GM21447 (cell line): ENCODE measurements at regions not wholly inside any gene's neighbourhood (a gene's known extent, or its start where the extent isn't known, plus 50 kb on each side); places are given as distances from the start of the nearest gene placed in this dataset.

ENCODE experiments used
- ATAC-seq: cut with Tn5 transposase; IDR thresholded peaks from one replicate; pipeline ENCODE4 v1.9.1; 2021; ENCODE audit not compliant: unreplicated experiment

DNA sequence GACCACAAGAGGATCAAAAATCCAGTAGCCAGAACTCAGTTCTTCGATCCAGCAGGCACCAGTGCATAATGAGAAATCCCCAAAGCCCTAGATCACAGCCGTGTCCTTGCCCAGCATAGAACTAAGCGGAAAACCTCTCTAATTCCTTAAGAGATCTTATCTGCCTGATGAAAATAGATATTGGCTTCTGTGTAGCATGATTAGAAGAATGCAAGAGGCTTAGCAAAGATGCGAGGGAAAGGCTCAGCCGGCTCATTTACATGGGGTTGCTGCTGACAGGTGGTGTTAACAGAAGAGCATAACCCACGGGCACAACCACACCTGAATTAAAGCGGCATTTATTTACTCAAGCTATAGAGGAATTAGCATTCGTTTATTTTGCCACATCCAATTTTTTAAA is 400.0 kb upstream of the ADAMTS16 start:
- no peak for ATAC-seq

DNA sequence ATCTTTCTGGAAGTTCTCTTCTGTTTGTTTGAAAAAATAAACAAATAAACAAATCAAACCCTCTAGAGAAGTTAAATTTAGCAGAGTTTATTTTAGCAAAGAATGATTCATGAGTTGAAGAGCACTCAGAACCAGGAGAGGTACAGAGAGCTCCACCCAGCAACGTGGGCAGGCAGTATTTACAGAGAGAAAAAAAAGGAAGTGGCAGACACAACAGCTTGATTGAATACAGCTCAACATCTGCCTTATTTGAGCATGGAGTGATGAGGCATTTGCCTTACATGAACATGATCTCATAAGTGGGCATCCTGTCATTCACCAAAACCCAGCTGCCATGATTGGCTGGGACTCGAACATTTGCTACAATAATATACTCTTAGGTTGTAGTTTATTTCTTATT is 381.6 kb upstream of the ADAMTS16 start:
- no peak for ATAC-seq

DNA sequence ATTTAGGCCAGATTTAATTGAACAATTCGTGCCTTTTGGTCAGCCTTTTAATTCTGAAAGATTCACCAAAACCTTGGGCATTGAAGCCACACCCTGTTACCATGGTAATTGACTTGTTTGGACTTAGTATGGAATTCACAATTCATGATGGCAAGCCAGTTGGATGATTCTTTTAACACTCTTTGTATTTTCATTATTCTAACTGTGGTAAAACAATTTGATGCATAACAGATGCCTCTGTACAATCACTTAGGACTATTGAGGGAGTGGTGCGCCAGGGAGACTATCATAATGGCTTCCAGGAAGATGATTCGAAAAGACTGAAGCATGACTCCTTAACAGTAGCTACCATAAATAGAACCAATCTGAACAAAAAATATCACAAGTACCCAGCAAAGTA is 381.1 kb upstream of the ADAMTS16 start:
- no peak for ATAC-seq

DNA sequence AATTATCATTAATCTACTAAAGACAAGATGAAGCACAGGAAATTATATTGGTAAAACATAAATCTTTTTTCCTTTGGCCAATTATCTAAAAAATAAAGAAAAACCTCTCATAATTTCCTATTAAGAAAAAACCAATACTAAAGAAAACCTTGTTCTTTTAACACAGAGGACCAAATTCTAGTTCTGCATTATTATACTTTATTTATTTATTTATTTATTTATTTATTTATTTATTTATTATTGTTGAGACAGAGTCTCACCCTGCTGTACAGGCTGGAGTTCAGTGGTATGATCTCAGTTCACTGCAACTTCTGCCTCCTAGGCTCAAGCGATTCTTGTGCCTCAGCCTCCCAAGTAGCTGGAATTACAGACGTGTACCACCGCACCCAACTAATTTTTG is 377.8 kb upstream of the ADAMTS16 start:
- ATAC-seq, result no peak

DNA sequence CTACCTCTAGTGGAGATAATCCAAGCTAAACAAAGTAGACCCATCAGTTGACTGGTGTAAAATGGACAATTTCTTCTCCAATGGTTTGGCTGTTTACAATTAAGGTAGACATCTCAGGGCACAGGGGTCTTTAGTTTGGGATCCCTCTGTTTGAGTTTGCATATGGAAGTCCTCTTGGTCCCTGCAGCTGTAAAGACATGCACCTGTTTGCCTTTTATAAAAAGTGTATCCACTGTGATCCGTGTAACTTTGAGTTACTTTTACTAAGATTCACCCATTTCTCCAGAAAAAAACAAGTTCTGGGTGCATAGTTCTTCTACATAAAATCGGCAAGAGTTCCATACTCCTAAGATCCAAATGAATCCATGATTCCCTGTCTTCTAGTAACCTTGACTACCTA is 374.7 kb upstream of the ADAMTS16 start:
- no peak for ATAC-seq

DNA sequence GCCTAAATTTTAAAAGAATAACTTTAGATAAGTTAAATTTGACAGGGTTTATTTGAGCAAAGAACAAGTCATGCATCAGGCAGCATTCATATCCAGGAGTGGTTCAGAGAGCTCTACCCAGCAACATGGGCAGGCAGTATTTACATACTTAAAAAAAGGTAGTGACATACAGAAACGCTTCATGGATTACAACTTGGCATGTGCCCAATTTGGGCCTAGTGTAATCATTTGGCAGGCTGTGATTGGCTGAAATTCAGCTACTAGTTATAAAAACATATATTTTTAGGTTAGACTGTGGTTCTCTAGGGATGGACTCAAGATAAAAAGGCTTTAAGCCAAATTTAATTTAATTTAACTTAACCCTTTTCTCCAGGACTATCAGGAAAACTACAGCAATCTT is 374.0 kb upstream of the ADAMTS16 start:
- no peak for ATAC-seq

DNA sequence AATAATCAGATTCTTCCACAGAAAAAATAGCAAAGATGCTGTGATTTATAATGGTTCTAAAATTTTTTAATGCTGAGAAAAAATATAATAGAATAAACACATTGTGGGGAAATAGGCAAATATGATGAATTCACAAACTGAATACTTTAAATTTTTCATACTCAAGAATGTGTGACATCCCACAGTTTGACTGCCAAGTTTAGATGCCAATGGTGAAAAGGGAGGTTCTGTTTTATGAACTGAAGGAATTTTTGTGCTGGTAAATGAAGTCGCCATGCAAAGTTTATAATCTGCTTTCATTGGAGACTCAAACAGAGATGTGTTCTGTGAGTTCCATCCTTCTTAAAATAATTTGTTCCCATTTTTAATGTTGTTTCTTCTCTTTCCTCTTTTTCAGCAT is 367.5 kb upstream of the ADAMTS16 start:
- no peak for ATAC-seq

DNA sequence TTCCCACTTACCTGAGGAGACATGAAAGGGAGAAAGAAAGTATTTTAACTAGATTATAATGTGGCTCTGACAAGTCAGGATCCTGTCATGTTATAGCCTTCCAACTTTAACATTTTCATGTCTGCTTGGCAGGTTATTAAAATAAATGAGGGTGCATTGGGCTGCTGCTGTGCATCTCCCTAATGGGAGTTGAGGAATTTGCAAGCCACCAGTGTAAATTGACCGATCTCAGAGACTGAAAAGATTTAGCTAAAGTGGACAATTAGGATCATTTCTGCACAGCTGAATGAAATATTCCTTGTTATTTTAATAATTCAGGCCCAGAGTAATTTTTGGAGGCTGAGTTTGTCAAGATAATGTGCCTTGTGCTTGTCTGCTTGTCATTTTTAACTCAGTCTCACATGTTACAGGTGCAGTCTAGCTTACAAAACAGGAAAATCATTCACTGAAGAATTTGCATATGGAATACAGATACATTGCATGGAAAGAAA is 366.3 kb upstream of the ADAMTS16 start:
- ATAC-seq, result no peak

DNA sequence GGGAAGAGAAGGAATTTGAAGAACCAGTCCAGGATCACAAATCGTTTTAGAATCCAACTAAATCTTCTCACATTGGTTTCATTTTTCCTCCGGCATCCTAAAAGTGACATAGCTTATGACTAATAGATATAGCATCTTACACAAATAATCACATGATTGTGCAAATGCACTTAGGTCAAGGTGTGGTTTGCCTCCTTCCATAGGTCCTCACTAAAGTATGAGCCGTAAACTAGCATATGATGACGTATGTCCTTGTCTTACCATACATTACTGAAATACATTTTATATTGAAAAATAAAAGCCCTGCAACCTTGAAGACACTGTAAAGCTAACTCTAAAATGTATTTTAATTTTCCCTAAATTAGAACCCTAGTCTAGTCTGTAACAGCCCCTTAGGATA is 362.7 kb upstream of the ADAMTS16 start:
- ATAC-seq, result no peak

DNA sequence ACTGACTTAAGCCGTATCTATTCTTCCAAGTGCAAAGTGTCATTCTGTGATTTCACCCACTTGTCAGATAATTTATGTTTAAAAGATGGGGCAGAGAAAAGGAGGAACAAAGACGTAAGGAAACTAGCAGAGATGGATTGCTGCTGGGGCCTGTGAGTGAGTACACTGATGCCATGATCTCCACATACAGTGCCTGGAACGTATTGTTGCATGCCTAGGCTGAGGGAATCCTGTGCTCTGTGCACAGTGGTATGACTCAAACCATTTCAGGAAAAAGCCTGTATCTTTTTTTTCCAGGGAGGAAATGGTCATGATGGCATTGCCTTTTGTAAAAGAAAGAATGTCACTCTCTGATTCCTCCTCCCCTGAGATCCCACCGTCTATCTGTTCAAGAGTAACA is 359.5 kb upstream of the ADAMTS16 start:
- no peak for ATAC-seq

DNA sequence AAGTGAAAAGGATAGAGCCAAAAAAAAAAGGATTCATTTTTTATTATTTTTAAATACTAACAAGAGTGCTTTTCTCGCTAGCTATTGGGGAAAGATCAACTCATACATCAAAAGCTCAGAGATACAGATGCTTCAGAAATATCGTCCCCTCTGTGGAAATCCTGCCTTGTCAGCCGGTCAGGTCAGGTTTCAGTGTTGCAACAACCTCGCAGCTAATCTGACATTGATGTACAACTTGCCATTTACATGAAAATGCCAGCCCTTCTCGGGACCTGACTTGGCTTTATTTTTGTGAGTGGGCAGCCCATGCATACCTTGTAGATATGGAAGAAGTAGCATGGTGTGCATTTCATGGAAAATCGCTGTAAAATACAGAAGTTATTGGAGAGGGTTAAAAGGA is 358.8 kb upstream of the ADAMTS16 start:
- ATAC-seq, result no peak

DNA sequence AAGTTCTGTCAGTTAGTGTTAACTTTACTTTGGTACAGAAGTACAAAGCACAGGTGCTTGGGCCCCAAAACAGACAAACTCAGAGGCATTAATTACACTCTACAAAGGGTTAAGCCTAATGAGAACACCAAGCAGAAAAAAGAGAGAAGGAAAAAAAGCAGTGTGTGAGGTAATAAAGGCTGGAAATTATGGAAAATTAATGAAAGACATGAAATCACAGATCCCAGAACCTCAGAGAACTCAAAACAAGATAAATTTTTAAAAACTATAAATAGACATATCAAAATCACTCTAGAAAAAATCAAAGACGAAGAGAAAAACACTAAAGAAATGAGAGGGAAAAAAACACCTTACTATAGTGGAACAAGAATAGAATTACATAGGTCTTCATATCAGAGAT is 354.2 kb upstream of the ADAMTS16 start:
- no peak for ATAC-seq

DNA sequence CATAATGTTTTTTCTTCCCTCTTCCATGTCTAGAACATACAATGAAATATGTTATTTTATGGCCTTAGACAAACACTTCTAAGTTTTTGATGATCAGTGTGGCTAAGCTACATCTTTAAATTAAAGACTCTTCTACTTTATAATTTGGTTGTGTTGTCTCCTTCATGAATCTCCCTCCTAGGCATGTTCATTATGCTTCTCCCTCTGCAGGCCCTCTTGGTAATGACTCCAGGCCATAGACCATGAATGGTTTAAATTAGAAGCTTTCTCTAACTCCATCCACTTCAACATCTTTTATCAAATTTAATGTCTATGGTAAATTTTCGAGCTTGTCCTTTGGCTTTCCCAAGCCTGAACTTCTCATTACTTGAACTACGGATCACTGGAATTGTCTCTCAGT is 342.7 kb upstream of the ADAMTS16 start:
- ATAC-seq, result no peak

DNA sequence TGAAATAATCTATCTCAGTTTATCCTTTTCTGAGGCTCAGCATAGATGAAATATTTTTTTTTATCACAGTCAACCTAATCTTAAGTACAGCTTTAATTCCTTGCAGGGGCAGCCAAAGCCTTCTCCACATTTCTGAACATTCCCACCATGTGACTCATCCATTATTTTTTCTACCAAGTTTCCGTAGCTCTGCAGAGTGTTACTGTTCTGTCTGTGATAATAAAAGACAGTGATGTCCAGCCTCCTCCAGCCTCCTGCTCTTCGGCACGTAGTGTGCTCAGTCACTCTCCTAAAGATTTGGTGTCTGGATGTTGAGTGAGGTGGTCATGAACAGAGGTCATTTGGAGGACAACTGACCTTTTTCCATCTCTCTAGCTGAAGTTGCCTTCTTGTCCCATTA is 338.1 kb upstream of the ADAMTS16 start:
- ATAC-seq, result no peak

DNA sequence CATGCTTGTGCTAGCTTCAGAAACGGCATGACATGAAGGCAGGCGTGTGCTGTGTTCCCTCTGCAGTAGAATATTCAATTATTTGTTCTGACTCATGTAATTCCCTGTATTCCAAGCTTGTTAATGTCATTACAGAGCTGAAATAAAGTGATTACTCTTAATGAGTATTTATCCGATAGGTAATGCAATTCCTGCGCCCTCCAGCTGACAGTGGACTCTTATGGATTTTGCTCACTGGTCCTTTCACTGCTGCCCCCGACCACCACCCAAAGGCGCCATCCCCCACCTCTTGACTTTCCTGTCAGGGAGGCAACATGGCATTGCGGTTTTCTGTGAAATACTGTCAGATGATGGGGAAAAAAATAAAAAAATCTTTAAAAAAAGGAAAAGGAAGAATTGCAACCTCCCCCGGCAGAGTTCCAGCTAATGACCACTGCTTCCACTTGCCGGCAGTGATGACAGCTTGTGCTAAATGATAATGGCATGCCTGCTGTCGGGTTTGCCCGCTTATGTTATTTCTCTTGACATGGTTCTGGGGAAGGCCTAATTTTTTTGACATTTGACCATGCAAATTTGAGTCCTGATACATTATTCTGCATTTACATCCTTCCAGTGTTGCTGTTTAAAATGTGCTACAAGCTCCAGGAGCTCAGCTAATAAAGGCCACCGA is 335.3 kb upstream of the ADAMTS16 start:
- ATAC-seq, result no peak

DNA sequence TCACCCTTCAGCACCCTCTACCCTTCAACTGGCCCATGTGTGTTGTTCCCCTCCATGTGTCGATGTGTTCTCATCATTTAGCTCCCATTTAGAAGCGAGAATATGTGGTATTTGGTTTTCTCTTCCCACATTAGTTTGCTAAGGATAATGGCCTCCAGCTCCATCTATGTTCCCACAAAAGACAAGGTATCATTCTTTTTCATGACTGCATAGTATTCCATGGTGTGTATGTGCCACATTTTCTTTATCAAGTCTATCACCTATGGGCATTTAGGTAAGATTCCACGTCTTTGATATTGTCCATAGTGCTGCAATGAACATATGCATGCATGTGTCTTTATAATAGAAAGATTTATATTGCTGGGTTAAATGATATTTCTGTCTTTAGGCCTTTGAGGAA is 325.1 kb upstream of the ADAMTS16 start:
- no peak for ATAC-seq

DNA sequence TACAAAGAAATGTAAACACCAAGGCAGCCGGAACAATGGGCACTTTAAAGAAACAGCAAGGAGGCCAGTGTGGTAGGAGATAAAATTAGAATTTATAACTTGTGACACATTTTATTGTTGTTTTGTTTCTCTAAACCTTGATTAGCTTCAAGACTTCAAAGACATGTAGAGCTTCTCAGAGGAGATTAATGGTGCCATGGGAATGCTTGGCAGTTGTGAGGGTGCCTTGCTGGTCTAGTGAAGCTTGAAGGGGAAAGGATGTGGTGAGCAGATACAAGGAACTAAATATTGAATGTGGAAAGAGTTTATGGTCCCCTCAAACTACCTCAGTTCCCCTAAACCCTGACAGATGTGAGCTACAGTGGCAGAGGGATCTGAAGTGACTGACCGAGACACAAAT is 322.4 kb upstream of the ADAMTS16 start:
- ATAC-seq, result no peak

DNA sequence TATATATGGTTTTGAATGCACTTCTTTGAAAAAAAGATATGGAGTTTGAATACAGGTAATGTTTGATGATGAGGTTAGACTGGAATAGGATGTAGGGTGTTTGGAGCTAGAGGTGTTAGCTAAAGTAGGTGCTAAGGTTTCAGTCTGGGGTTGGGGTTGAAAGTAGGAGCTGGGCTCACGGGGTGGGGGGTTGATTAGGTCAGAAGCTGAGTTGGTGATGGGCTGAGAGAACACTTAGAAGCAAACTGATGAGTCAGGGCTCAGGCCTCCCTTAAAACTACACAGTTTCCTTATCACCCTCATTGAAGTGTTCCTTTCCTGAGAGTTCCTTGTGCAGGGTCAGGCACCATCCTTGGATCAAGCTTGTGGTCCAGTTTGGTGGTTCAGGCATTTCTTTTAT is 308.8 kb upstream of the ADAMTS16 start:
- ATAC-seq, result no peak

DNA sequence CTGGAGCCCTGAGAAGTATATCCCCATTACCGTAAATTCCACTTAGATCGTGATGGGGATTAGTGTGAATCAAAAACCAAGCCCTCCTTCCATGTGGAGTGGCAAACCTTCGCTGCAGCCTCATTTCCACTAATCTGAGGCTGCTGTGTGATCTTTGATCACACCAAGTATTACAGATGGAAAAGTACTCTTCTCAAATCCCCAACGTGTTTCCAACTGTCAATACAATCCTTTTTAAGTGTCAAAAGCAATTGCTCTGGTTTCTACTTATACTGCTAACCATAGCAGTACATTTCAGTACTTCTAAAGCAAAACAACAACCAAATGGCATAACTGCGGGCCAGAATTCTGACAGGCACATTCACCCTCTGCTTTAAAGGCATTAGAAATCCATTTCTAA is 307.7 kb upstream of the ADAMTS16 start:
- ATAC-seq, result no peak

DNA sequence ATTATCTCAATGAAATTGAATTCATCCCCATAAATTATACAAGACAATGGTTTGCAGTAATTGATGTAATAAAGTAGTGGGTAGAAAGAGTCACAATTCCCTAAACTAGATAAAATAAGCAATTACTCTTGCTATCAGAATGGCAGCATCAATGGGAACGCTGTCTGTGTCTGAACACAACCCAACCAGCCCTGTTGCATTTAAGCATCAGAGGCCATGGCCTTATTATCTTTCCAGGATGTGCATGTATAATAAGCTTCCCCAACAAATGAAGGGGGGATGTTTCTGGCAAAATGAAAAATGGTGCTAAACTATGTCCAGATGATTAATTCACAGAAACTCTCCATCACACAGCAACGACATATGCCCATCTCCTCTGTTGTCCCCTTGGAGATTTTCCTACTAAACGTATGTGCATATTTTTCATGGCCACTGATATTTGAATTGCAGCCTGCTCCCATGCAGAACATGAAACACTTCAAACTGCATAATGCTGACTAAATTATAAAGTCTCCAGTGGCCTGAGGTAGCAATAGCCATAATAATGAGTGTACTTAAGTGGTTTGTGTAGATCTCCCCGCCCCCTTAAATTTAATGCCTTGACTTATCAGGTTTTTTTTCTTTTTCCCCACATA is 306.9 kb upstream of the ADAMTS16 start:
- ATAC-seq, result no peak

DNA sequence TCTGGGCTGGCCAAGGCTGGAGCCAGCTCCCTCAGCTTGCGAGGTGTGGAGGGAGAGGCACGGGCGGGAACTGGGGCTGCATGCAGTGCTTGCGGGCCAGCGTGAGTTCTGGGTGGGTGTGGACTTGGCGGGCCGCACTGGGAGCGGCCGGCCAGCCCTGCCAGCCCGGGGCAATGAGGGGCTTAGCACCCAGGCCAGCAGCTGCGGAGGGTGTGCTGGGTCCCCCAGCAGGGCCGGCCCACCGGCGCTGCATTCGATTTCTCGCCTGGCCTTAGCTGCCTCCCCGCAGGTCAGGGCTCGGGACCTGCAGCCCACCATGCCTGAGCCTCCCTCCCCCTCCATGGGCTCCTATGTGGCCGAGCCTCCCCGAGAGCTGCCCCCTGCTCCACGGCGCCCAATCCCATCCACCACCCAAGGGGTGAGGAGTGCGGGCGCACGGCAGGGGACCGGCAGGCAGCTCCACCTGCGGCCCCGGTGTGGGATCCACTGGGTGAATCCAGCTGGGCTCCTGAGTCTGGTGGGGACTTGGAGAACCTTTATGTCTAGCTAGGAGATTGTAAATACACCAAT is 302.6 kb upstream of the ADAMTS16 start:
- ATAC-seq, result no peak

DNA sequence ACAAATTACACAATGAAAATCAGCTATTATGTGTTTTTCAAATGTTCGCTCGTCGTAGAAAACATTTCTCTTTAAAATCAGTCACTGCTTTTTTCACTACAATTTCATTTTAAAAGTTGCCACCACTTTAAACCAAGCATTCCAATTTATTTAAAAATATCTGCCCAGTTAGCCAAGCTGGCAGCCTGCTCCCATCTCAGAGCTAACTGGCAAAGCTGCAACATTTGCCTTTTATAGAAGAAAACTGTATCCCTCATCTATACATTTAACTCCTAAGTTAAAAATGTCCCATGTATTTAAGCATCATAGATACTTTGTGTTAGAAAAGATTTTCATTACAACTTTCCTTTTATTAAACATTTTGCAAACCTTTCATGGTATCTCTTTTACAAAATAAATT is 294.9 kb upstream of the ADAMTS16 start:
- no peak for ATAC-seq

DNA sequence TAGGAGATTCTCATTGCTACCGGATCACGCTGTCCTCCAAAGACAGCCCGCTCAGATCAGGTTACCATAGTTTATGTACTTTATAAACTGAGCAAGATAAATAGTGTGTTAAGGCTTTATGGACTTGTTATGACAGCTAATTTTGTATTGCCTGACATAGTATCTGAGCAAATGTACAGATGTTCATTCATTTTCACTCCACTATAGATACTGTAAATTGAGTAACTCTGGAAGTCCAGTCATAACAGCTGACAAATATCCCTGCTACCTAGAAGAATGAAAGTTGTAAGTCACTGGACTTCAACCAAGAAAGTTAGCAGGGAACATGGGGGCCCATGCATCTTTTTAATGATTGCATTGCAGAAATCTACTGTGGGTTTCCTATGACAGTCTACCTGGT is 292.4 kb upstream of the ADAMTS16 start:
- ATAC-seq, result no peak
